ENCODE measurements at regions not wholly inside any gene's neighbourhood (a gene's known extent, or its start where the extent isn't known, plus 50 kb on each side); places are given as distances from the start of the nearest gene placed in this dataset.

DNA sequence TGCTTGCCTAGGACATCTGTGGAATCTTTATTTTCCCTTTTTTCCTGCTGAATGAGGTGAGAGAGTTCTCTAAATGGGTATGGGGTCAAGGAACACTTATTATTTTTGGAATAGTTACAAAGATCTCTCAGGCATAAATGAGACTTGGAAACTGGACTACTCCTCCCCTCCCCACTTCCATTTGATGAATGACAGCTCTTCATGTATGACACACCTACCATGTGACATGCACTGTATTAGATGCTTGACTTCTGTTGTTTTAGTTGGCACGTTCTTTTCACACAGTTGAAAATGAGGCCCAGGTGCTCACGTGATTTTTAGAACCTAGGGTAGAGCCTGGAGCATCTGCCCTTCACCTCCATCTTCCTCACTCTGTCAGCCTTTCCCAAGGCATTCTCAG is 62.4 kb downstream of the VCPKMT start:
- TF ChIP-seq, protein P1, sequence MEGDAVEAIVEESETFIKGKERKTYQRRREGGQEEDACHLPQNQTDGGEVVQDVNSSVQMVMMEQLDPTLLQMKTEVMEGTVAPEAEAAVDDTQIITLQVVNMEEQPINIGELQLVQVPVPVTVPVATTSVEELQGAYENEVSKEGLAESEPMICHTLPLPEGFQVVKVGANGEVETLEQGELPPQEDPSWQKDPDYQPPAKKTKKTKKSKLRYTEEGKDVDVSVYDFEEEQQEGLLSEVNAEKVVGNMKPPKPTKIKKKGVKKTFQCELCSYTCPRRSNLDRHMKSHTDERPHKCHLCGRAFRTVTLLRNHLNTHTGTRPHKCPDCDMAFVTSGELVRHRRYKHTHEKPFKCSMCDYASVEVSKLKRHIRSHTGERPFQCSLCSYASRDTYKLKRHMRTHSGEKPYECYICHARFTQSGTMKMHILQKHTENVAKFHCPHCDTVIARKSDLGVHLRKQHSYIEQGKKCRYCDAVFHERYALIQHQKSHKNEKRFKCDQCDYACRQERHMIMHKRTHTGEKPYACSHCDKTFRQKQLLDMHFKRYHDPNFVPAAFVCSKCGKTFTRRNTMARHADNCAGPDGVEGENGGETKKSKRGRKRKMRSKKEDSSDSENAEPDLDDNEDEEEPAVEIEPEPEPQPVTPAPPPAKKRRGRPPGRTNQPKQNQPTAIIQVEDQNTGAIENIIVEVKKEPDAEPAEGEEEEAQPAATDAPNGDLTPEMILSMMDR (IDR thresholded peaks at IDR 0.05), result no peak
- no peak for TF ChIP-seq POLR2A (IDR thresholded peaks at IDR 0.05)
